ENCODE measurements at regions not wholly inside any gene's neighbourhood (a gene's known extent, or its start where the extent isn't known, plus 50 kb on each side); places are given as distances from the start of the nearest gene placed in this dataset.
"Not testable (repeated sequence)": the region's sequence is repeated elsewhere in the genome, so short reads cannot be mapped to it uniquely, and the experiment has no call there.

DNA sequence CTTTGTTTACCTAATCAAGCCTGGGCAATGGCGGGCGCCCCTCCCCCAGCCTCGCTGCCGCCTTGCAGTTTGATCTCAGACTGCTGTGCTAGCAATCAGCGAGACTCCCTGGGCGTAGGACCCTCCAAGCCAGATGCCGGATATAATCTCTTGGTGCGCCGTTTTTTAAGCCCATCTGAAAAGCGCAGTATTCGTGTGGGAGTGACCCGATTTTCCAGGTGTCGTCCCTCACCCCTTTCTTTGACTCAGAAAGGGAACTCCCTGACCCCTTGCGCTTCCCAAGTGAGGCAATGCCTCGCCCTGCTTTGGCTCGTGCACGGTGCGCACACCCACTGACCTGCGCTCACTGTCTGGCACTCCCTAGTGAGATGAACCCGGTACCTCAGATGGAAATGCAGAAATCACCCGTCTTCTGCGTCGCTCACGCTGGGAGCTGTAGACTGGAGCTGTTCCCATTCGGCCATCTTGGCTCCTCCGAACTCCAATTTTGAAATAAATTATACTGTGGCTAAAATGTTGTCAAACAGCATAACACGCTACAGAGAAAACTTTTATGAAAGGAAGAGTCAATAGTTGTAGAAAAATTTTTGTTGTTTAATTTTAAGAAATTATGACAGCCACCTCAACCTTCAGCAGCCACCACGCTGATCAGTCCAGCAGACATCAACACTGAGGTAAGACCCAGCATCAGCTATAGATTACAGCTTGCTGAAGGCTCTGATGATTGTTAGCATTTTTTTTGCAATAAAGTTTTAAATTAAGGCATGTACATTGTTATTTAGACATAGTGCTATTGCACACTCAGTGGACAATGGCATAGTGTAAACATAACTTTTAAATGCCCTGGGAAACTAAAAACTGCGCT, 384.7 kb upstream of the DEPDC1 start:
- peak; percentile 42 for DNase-seq

GRCh38 chr1:68889471-68889870, 392.6 kb upstream of the DEPDC1 start:
- DNase-seq = no peak

GRCh38 chr1:68890736-68891135, 393.9 kb upstream of the DEPDC1 start:
- no peak for DNase-seq

DNA sequence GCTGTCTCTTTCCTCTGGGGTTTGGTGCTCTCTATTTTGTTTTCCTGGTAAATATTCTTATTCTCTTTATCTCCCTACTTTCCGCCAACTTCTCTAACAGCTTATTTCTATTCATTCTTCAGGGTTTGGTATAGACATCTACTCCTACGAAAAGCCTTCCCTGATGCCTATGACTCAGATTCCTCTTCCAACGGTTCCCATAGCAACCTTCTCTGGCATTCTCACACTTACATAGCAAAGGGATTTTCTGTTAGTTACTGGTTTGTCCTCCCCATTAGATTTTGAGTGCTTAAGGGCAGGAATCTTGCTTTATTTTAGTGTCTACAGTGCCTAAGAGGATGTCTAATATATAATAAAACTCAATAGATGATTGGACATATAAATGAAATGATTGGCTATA, 407.6 kb upstream of the DEPDC1 start:
- DNase-seq = no peak

- DNase-seq = no peak
Observed at GRCh38 chr1:68906431-68906830, 409.5 kb upstream of the DEPDC1 start.

DNA sequence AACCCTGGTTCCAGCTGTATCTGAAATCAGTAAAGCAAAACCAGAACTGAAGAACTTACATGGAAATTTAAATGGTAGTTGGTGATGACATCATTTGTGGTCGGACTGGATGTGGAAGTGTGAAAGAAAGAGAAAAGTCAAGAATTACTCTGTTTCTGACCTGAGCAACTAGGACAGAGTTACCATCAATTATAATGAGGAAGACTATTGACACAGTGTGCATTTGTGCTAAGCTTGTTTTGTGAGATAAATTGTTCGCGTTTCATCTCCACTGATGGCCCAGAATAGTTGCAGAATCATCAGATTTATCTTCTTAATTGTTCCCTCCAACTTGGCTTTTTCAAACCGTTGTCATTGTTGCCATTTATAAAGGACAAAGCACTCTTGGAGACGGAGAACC, 410.6 kb upstream of the DEPDC1 start:
- DNase-seq = no peak

DNA sequence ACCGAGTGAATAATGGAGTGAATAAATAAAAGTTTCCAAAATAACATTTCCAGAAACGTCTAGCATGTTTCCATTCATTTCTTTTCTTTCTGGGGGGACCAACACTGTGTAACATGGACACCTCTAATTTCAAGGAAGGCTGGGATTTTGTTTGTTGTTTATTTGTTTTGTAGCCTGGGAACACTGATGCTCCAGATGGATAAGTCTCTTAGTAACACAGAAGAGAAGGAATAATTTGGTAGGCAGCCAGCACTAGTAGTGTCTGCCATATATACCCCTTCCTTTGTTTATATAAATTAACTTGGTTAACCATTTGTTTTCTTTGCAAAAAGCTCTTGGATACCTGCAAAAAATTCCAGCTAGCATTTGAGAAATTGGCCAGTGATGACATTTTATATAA, 411.4 kb upstream of the DEPDC1 start:
- no peak for DNase-seq

DNA sequence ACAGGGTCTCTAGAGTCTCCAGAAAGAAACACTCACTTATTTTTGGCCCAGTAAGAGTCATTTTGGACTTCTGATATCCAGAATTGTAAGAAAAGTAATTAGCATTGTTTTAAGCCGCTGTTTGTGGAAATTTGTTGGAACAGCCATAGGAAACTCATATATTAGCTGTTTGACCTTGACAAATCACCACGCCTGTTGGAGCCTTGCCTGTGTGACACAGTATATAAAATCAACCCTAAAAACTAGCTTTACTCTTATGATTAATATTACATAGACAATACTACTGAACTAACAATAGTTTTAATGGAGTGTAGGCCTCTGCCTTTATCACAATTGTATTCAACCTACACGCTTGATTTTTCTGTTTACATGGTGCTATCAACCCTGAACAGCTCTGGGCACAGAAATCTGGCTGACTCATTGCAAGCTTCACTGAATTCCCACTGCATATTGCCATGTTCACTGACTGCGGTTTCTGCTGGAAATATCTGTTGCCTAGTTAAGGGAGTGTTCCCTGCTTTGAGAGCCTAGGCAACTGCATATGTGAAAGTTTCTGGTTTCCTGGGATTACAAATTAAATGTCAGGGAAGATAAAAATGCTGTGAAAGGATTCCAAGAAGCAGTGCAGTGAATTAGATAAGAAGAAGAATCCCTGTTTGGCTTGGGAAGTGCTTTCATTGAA, 419.5 kb upstream of the DEPDC1 start:
- DNase-seq = no peak

DNA sequence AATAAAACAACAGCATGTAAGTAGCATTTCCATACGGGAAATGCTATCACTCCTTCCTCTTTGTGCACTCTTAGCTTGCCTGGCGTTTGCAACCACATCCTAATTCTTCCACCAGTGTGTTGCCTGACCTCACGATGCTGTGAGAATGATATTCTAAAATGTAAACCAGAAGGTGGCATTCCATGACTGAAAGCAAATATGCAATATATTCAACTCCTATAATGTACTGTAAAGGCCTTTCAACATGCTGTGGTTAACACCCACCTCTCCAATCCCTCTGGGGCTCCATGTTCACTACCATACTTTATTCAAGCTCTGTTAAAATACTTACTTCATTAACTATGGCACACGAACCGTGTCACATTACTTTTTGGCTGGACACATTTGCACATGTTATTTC, 420.6 kb upstream of the DEPDC1 start:
- no peak for DNase-seq

DNA sequence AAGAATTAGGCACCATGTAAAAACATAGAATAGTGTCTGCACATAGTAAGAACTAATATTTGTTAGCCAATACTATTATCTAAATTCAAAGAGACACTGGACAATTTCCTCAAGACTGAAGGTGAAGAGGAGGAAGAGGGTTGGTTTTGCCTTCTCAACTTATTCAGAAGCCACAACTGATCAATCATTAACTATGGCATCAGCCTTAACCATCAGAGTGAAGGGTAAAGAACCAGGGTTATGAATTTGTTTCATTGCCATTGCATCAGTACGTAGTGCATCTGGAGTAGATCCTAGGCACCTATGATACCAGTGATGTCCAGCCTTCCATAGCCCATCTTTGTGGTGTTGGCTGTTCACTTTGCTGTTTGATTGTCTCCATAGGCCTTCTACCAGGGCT, 421.7 kb upstream of the DEPDC1 start:
- DNase-seq = no peak

DNA sequence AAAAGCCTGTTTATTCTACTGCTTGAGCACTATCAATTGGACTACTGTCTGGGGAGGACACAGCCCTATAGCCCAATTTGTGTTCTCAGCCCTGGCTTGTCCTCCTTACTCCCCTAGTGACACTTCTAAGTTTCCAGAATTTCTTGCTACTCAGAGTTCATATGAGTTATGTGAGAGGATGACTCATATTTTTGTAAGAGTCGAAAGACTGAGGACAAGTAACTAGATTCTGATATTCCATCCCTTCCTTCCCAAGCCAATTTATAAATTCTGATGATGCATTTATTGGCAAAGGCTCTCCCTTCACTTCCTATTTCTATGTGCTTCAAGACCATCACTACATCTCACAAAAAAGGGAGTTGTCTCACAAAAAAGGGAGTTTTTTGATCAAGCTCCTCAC, 422.2 kb upstream of the DEPDC1 start:
- no peak for DNase-seq

- not testable (repeated sequence) for DNase-seq
Observed at GRCh38 chr1:68923475-68924088, 426.7 kb upstream of the DEPDC1 start.

- no peak for DNase-seq
Observed at GRCh38 chr1:68930101-68930500, 433.2 kb upstream of the DEPDC1 start.

DNA sequence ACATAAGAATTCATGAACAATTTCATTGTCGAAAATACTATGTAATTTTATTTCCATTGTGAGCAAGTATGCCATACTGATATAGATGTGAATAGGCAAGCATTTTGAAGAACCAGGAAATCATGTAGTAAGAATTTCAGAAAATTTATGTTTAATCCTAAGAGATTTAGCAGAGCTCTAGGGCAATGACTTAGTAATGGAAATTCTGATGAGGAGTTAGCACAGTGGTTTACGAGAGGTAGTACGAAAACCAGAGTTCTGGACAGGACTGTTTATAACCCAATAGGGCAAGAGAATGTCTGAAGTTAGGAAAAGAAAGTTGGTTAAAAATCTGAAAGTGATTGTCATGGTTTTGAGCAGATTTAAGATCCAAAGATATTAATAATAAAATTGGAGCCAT, 439.6 kb upstream of the DEPDC1 start:
- no peak for DNase-seq

- no peak for DNase-seq
Observed at GRCh38 chr1:68938051-68938666, 441.3 kb upstream of the DEPDC1 start.

DNA sequence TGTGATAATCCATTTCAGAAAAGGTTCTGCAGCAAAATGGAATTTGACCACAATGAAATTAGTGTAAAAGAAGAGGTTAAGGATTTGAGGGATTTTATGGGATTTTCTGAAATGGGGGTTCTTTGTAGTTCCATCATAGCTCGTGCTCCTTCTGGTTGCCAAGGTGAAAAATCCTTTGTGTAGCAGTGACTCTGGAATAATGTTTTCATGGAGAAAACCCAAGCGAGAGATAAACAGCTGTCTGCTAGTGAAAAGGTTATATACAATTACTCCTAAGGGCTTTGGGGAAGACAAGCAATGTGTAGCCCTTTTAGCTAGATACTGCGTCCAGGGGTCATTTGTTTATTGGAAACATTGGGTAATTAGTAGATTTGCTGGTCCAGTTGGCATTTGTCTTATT, 453.2 kb upstream of the DEPDC1 start:
- peak; percentile 17 for DNase-seq

DNA sequence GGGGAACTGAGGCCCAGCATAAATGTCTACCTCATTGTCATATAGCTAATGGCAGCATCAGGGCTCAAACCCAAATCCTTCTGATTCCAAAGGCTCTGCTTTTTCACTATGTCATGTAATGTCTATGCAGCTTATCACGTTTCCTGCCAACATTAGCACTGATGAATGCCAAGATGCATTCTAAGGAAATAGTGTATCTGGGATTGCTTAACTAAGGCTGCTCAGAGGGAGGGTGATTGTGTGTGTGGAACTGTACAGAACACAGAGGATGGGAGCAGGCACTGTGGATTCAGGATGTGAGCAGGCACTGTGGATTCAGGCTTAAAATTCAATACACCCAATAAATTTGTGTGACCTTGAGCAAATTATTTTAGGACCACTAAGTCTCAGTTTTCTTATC, 456.4 kb upstream of the DEPDC1 start:
- no peak for DNase-seq

DNA sequence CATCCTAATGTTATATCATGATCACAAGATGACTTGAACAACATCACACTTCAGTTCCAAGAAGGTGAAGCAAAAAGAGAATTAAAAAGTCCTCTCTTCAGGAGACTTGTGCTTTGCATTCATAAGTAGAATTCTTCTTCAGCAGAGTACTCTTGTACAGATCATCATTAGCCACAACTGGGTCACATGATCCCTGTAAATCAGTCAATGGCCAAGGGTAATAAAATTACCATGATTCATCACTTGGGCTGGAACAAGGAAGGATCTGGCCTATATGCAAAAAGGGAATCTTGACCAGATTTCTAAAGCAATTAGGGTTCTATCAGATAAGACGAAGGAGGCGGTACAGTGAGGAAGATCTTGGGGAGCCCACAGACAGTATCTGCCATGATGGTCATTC, 458.0 kb upstream of the DEPDC1 start:
- DNase-seq = no peak

- DNase-seq = no peak
Observed at GRCh38 chr1:68955424-68955823, 458.5 kb upstream of the DEPDC1 start.

GRCh38 chr1:68958958-68959357, 462.1 kb upstream of the DEPDC1 start:
- DNase-seq = no peak

GRCh38 chr1:68959461-68960030, 462.7 kb upstream of the DEPDC1 start:
- DNase-seq = no peak

DNA sequence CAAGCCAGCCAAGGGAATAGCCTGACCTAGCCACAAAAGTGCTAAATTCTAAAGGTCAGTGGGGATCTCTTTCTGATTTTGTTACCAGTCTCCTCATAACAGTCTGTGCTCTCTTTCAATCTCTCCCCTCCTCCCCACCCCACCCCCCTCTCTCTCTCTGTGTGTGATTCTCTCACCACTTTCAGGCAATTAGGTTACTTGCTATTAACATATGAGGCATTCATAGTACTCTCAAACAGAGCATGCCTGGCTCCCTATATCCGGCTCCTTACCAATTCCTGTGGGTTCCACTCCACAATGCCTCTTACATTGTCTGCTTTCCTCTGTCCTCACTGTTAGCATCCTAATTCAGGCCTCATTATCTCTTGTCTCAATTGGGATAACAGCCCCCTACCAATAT, 464.3 kb upstream of the DEPDC1 start:
- DNase-seq = no peak

DNA sequence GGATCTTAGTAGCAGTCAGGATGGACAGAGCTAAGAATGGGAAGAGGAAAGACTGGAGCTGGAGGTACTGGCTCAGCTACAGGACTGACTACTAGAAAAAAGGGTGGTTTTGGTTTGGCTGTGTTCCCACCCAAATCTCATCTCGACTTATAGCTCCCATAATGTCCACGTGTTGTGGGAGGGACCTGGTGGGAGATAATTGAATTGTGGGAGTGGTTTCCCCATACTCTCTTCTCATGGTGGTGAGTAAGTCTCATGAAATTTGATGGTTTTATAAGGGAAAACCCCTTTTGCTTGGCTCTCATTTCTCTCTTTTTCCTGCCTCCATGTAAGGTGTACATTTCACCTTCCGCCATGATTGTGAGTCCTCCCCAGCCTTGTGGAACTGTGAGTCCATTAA, 466.5 kb upstream of the DEPDC1 start:
- no peak for DNase-seq

Data from NCI-H2227 treated with DMSO at 0.1 percent for 48 hours (cell line).